ENCODE measurements at regions not wholly inside any gene's neighbourhood (a gene's known extent, or its start where the extent isn't known, plus 50 kb on each side); places are given as distances from the start of the nearest gene placed in this dataset.

- no peaks in the 10 kb centered on the region for H3K4me1 ChIP-seq (ENCODE audit: control insufficient read depth in 1 of 2, insufficient read depth in 2 of 2, low read length in 2 of 2)
- H3K9me3 ChIP-seq (ENCODE audit: control insufficient read depth, low read length) = no peaks in the 10 kb centered on the region
- H3K4me3 ChIP-seq (ENCODE audit: low read length in 2 of 2) = no peak overlapping the region
- DNase-seq (no peak), ATAC-seq (ENCODE audit: low FRiP score) (no peak)
- 79 to 90% methylated on average over 3 of the region's 3 CpGs for WGBS, 2 donors
- intact Hi-C loops (cut with DNase I) = no loop called here
- H3K27ac ChIP-seq (ENCODE audit: low read depth in 1 of 2, low read length in 2 of 2) = no peak overlapping the region
- no peaks in the 10 kb centered on the region for H3K36me3 ChIP-seq (ENCODE audit: control insufficient read depth in 1 of 2, insufficient read depth in 2 of 2, low read length in 1 of 2)
- no peaks in the 10 kb centered on the region for H3K27me3 ChIP-seq (ENCODE audit: control insufficient read depth in 1 of 2, insufficient read depth in 2 of 2, low read length in 1 of 2)
Measured at GRCh38 chr16:65495106-65495505, 373.2 kb upstream of the CDH11 start.

- no peak for DNase-seq
- H3K36me3 ChIP-seq (ENCODE audit: control insufficient read depth in 1 of 2, insufficient read depth in 2 of 2, low read length in 1 of 2) = no peaks in the 10 kb centered on the region
- no peaks in the 10 kb centered on the region for H3K27me3 ChIP-seq (ENCODE audit: control insufficient read depth in 1 of 2, insufficient read depth in 2 of 2, low read length in 1 of 2)
- H3K4me1 ChIP-seq (ENCODE audit: control insufficient read depth in 1 of 2, insufficient read depth in 2 of 2, low read length in 2 of 2) = no peaks in the 10 kb centered on the region
- intact Hi-C loops (cut with DNase I) = no loop called here
- WGBS, 2 donors = 93% methylated on average over 1 of the region's 1 CpG
- H3K9me3 ChIP-seq (ENCODE audit: control insufficient read depth, low read length) = no peaks in the 10 kb centered on the region
- ATAC-seq (ENCODE audit: low FRiP score) = no peak
- no peak overlapping the region for H3K4me3 ChIP-seq (ENCODE audit: low read length in 2 of 2)
- H3K27ac ChIP-seq (ENCODE audit: low read depth in 1 of 2, low read length in 2 of 2) = no peak overlapping the region
Measured at GRCh38 chr16:65494609-65495008, 372.7 kb upstream of the CDH11 start.

GRCh38 chr16:65494080-65494479 lies 372.2 kb upstream of the CDH11 start:
- H3K4me3 ChIP-seq (ENCODE audit: low read length in 2 of 2) = no peak overlapping the region
- H3K4me1 ChIP-seq (ENCODE audit: control insufficient read depth in 1 of 2, insufficient read depth in 2 of 2, low read length in 2 of 2) = no peaks in the 10 kb centered on the region
- ATAC-seq (ENCODE audit: low FRiP score) (no peak), DNase-seq (no peak)
- H3K36me3 ChIP-seq (ENCODE audit: control insufficient read depth in 1 of 2, insufficient read depth in 2 of 2, low read length in 1 of 2) = no peaks in the 10 kb centered on the region
- intact Hi-C loops (cut with DNase I) = no loop called here
- no peaks in the 10 kb centered on the region for H3K9me3 ChIP-seq (ENCODE audit: control insufficient read depth, low read length)
- no peak overlapping the region for H3K27ac ChIP-seq (ENCODE audit: low read depth in 1 of 2, low read length in 2 of 2)
- no peaks in the 10 kb centered on the region for H3K27me3 ChIP-seq (ENCODE audit: control insufficient read depth in 1 of 2, insufficient read depth in 2 of 2, low read length in 1 of 2)
- WGBS, 2 donors = 97 to 99% methylated on average over 1 of the region's 1 CpG

GRCh38 chr16:65490286-65490685 lies 368.4 kb upstream of the CDH11 start:
- Histone ChIP-seq H3K36me3 (ENCODE audit: control insufficient read depth in 1 of 2, insufficient read depth in 2 of 2, low read length in 1 of 2) (no peaks in the 10 kb centered on the region), H3K27ac (ENCODE audit: low read depth in 1 of 2, low read length in 2 of 2) (no peak overlapping the region), H3K27me3 (ENCODE audit: control insufficient read depth in 1 of 2, insufficient read depth in 2 of 2, low read length in 1 of 2) (no peaks in the 10 kb centered on the region), H3K4me3 (ENCODE audit: low read length in 2 of 2) (no peak overlapping the region), H3K9me3 (ENCODE audit: control insufficient read depth, low read length) (no peaks in the 10 kb centered on the region), H3K4me1 (ENCODE audit: control insufficient read depth in 1 of 2, insufficient read depth in 2 of 2, low read length in 2 of 2) (no peaks in the 10 kb centered on the region)
- intact Hi-C loops (cut with DNase I) = no loop called here
- ATAC-seq (ENCODE audit: low FRiP score) (no peak), DNase-seq (no peak)
- WGBS, 2 donors = 54 to 76% methylated on average over 4 of the region's 4 CpGs

GRCh38 chr16:65489531-65490023 lies 367.7 kb upstream of the CDH11 start:
- Histone ChIP-seq H3K27ac (ENCODE audit: low read depth in 1 of 2, low read length in 2 of 2) (no peak overlapping the region), H3K4me1 (ENCODE audit: control insufficient read depth in 1 of 2, insufficient read depth in 2 of 2, low read length in 2 of 2) (no peaks in the 10 kb centered on the region), H3K36me3 (ENCODE audit: control insufficient read depth in 1 of 2, insufficient read depth in 2 of 2, low read length in 1 of 2) (no peaks in the 10 kb centered on the region), H3K4me3 (ENCODE audit: low read length in 2 of 2) (no peak overlapping the region), H3K27me3 (ENCODE audit: control insufficient read depth in 1 of 2, insufficient read depth in 2 of 2, low read length in 1 of 2) (no peaks in the 10 kb centered on the region), H3K9me3 (ENCODE audit: control insufficient read depth, low read length) (no peaks in the 10 kb centered on the region)
- ATAC-seq (ENCODE audit: low FRiP score) = no peak
- 96 to 97% methylated on average over 4 of the region's 4 CpGs for WGBS, 2 donors
- intact Hi-C loops (cut with DNase I) = no loop called here
- DNase-seq = no peak

GRCh38 chr16:65487231-65487630 lies 365.4 kb upstream of the CDH11 start:
- no peaks in the 10 kb centered on the region for H3K4me1 ChIP-seq (ENCODE audit: control insufficient read depth in 1 of 2, insufficient read depth in 2 of 2, low read length in 2 of 2)
- H3K36me3 ChIP-seq (ENCODE audit: control insufficient read depth in 1 of 2, insufficient read depth in 2 of 2, low read length in 1 of 2) = no peaks in the 10 kb centered on the region
- no peaks in the 10 kb centered on the region for H3K27me3 ChIP-seq (ENCODE audit: control insufficient read depth in 1 of 2, insufficient read depth in 2 of 2, low read length in 1 of 2)
- intact Hi-C loops (cut with DNase I) = no loop called here
- no peak for ATAC-seq (ENCODE audit: low FRiP score)
- WGBS, 2 donors = 91 to 95% methylated on average over 5 of the region's 5 CpGs
- no peak overlapping the region for H3K4me3 ChIP-seq (ENCODE audit: low read length in 2 of 2)
- no peak overlapping the region for H3K27ac ChIP-seq (ENCODE audit: low read depth in 1 of 2, low read length in 2 of 2)
- no peaks in the 10 kb centered on the region for H3K9me3 ChIP-seq (ENCODE audit: control insufficient read depth, low read length)
- DNase-seq = no peak

- Histone ChIP-seq H3K4me1 (ENCODE audit: control insufficient read depth in 1 of 2, insufficient read depth in 2 of 2, low read length in 2 of 2) (no peaks in the 10 kb centered on the region), H3K27me3 (ENCODE audit: control insufficient read depth in 1 of 2, insufficient read depth in 2 of 2, low read length in 1 of 2) (no peaks in the 10 kb centered on the region), H3K4me3 (ENCODE audit: low read length in 2 of 2) (no peak overlapping the region), H3K9me3 (ENCODE audit: control insufficient read depth, low read length) (no peaks in the 10 kb centered on the region), H3K27ac (ENCODE audit: low read depth in 1 of 2, low read length in 2 of 2) (no peak overlapping the region), H3K36me3 (ENCODE audit: control insufficient read depth in 1 of 2, insufficient read depth in 2 of 2, low read length in 1 of 2) (no peaks in the 10 kb centered on the region)
- intact Hi-C loops (cut with DNase I) = no loop called here
- DNase-seq = no peak
- WGBS, 2 donors = 94 to 96% methylated on average over 4 of the region's 4 CpGs
- no peak for ATAC-seq (ENCODE audit: low FRiP score)
Measured at GRCh38 chr16:65481956-65482355, 360.1 kb upstream of the CDH11 start.

GRCh38 chr16:65480281-65481091 lies 358.6 kb upstream of the CDH11 start:
- 81 to 88% methylated on average over 11 of the region's 11 CpGs for WGBS, 2 donors
- Histone ChIP-seq H3K27me3 (ENCODE audit: control insufficient read depth in 1 of 2, insufficient read depth in 2 of 2, low read length in 1 of 2) (no peaks in the 10 kb centered on the region), H3K4me3 (ENCODE audit: low read length in 2 of 2) (no peak overlapping the region), H3K4me1 (ENCODE audit: control insufficient read depth in 1 of 2, insufficient read depth in 2 of 2, low read length in 2 of 2) (no peaks in the 10 kb centered on the region), H3K36me3 (ENCODE audit: control insufficient read depth in 1 of 2, insufficient read depth in 2 of 2, low read length in 1 of 2) (no peaks in the 10 kb centered on the region), H3K9me3 (ENCODE audit: control insufficient read depth, low read length) (no peaks in the 10 kb centered on the region), H3K27ac (ENCODE audit: low read depth in 1 of 2, low read length in 2 of 2) (no peak overlapping the region)
- intact Hi-C loops (cut with DNase I) = no loop called here
- no peak for DNase-seq
- ATAC-seq (ENCODE audit: low FRiP score) = no peak

- Histone ChIP-seq H3K4me1 (ENCODE audit: control insufficient read depth in 1 of 2, insufficient read depth in 2 of 2, low read length in 2 of 2) (no peaks in the 10 kb centered on the region), H3K9me3 (ENCODE audit: control insufficient read depth, low read length) (no peaks in the 10 kb centered on the region), H3K36me3 (ENCODE audit: control insufficient read depth in 1 of 2, insufficient read depth in 2 of 2, low read length in 1 of 2) (no peaks in the 10 kb centered on the region), H3K27me3 (ENCODE audit: control insufficient read depth in 1 of 2, insufficient read depth in 2 of 2, low read length in 1 of 2) (no peaks in the 10 kb centered on the region), H3K4me3 (ENCODE audit: low read length in 2 of 2) (no peak overlapping the region), H3K27ac (ENCODE audit: low read depth in 1 of 2, low read length in 2 of 2) (no peak overlapping the region)
- DNase-seq (no peak), ATAC-seq (ENCODE audit: low FRiP score) (no peak)
- intact Hi-C loops (cut with DNase I) = no loop called here
- 82% methylated on average over 5 of the region's 5 CpGs for WGBS, 2 donors
Measured at GRCh38 chr16:65476448-65476955, 354.6 kb upstream of the CDH11 start.
